H1 (cell line): ENCODE measurements at regions not wholly inside any gene's neighbourhood (a gene's known extent, or its start where the extent isn't known, plus 50 kb on each side); places are given as distances from the start of the nearest gene placed in this dataset.

Experiments used
- SIN3A ChIP-seq, 2 experiments: IDR thresholded peaks in 1 of 2; conservative IDR thresholded peaks in 1 of 2; 2 replicates each; pipeline ENCODE4 v1.6.1; 2011 to 2012; ENCODE audit warnings: low read length in 2 of 2, improper control_type of control experiment in 1 of 2, low read depth in 1 of 2, mild to moderate bottlenecking in 1 of 2

DNA sequence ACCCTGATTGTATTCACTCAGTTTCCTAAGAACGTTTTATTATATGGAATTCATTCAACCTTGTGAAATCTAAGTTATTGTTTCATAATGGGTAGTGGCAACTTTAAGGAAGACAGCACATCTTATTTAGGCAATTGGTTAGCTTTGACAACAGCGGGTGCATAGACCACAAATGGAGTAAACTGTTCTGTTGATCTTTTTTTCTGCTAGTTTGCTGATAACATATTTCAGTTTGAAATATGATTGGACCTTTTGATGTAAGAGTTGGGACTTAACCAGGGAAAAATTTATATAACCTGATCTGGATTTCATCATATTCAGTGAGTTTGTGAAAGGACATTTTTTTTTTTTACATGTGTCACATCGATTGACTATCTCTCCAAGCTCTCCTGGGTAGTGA lies 151.7 kb downstream of the HLX start (continued):
- no peak for TF ChIP-seq SIN3A (conservative IDR thresholded peaks at IDR 0.05 in 1 of 2, IDR thresholded peaks at IDR 0.05 in 1 of 2; ENCODE audit: low read depth in 1 of 2, low read length in 2 of 2)
